Right renal cortex interstitium (tissue), 3 donors: ENCODE measurements at regions not wholly inside any gene's neighbourhood (a gene's known extent, or its start where the extent isn't known, plus 50 kb on each side); places are given as distances from the start of the nearest gene placed in this dataset.
"Not testable (repeated sequence)": the region's sequence is repeated elsewhere in the genome, so short reads cannot be mapped to it uniquely, and the experiment has no call there.

Experiments
- DNase-seq, 3 donors: peaks; one replicate each; pipeline ENCODE4 v3.0.0-alpha.2; 2013; ENCODE audit warnings: low read depth in 3 of 3, low spot score in 2 of 3

DNA sequence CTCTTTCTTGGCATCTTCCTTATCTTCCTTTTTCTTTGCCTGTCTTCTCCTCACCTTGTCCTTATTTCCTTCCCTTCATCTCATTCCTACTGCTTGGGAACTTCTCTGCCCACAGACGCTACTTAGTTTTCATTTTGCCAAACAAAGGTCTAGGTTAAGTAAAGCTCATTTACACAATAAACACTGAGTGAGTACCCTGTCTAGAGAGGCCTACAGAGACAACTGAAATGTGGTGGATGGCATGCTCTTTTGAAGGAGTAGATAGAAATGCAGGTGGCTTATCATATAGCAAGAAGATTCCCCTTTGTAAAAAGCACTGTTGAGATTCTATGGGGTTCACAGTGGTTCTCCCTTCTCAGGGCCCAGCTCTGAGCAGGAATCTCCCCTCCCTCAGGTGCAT is 319.0 kb downstream of the CNTN3 start:
- DNase-seq: no peak

DNA sequence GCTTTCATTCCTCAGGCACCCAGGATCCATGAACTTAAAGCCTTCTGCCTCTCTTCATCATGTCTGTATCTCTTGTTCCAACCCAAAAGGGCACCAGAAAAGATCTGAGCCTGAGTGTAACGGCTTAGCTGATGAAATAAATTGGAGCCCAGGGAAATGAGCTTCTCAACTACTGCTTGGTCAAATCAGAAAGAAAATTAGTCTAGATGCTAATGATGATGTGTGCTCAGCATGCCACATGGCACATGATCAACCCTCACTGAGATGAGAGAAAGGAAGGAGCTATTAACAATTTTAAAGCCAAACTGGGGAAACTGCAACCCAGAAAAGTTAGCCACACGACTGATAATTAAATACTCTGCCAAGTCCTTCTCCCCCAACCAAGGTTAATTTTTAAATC is 325.7 kb downstream of the CNTN3 start:
- no peak for DNase-seq

DNA sequence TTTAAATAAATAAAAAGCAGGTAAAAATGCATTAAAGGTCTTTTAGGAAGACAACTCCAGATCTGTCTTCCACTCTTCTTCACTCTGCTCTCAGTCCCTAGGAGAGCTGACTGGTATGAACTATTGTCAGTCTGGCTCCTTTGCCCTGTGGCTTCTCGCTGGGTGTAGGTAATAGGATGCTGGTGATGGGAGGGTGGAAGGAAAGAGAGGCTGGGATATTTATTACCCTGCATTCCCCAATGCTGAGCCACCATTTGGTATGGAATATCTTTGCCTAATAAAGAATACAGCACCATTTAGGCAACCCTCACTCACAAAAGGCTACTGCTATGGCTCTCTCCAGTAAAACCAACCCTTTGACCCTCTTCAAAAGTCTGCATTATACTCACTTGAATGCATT is 326.9 kb downstream of the CNTN3 start:
- no peak for DNase-seq

DNA sequence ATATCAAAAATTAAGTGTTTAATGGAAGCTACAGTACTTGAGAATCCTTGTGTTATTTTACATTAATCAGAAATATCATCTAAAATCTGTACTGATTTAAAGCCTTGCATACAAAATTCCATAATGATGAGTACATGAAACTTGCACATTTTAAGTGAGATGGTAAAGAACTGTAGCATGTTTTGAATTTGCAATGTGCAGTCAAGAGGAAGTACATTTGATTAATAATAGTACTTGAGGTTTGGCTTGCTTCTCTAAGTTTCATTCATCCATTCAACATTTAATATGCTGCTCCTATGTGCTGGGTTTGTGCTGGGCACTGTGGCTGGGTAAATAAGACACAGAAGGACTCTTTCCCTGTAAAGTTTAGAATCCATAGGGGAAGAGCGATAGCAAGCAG is 332.3 kb downstream of the CNTN3 start:
- no peak for DNase-seq

DNA sequence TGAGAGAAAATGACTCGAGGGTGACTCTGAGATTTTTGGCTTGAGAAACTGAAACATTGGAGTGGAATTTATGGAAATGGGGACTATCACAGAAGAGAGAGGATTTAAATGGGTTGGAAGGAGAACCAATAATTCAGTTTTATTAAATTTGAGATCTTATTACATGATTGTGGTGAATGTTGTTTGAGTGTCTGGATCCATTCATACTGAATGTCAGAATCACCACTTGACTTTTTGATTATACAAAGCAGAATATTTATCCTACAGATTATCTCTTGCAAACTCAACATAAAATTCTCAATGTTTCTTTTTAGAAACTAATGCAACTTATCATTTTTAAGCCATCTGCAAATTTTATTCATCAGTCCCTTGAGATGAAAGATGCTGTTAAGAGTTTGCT is 332.8 kb downstream of the CNTN3 start:
- no peak for DNase-seq

DNA sequence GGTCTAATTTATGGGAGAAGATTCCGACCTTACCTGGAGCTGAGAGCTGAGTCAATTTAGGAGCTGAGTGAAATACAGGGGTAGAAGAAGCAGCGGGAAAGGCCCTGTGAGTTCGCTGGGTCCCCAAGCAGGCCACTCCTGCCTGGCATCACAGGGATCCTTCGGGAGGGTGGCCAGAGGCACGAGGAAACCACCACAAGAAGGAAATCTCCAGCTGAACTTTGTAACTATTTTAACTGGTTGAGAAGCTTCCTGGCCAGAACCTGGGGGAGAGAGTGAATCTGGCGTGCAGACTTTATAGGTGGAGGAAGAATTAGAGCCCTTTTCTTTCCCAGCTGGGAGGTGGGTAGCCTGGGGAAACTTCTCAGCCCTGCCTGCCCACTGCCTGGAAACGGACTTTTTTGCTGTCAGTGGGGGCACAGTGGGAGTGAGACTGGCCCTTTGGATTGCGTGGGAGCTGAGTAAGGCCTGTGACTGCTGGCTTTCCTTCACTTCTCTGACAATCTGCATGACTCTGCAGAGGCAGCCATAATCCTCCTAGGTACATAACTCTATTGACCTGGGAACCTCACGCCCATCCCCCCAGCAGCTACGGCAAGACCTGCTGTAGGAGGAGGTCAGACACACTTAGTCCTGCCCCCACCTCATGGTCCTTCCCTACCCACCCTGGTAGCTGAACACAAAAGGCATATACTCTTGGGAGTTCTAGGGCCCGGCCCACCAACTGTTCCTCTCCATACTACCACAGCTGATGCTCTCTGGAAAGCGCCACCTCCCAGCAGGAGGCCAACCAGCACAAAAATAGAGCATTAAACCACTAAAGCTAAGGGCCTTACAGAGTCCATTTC is 340.7 kb downstream of the CNTN3 start:
- no peak for DNase-seq

DNA sequence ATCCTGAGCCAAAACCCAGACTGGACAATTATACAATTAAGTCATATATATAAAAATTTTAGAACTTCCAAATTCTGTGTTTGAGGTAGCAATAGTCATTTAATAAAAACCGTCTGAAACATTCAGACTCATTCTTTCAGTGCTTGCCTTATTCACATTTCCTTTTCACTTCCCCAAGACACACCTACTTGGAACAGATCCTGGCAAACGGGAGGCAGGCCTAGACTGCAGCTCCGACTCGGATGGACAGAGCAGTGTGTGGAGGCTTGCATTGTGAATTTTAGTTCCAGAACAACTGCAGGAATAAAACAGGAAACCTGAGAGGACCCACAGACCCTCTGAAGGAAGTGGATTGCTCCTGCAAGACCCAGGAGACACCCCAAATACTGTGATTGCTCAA is 341.4 kb downstream of the CNTN3 start:
- DNase-seq: no peak

DNA sequence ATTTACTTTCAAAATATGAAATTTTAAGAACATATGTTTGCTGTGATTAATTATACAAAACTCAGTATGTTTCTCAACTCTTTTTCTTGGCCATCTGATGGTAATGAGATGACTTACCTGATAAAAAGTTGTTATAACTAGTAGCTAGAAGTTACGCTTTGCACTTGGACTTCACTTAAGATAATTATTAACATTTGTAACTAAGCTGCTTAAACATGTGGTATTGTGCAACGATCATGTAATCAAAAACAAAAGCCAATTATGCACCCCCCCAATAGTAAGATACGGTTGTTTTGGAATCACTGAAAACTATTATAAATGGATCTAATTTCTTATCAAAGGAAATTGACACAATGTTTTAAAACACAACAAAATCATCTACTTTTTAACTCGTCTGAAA is 342.9 kb downstream of the CNTN3 start:
- no peak for DNase-seq

DNA sequence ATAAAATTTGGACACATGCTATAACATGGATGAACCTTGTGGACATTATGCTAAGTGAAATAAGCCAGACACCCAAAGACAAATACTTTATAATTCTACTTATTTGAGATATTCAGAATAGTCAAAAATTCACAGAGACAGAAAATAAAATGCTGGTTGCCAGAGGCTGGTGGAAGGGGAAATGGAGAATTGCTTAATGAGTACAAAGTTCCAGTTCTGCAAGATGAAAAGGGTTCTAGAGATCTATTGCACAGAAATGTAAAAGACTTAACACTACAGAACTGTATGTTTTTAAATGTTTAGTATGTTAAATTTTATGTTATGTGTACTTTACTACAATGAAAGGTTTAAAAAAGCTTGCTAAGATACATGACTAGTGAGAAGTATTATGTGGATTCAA is 344.8 kb downstream of the CNTN3 start:
- DNase-seq: no peak

DNA sequence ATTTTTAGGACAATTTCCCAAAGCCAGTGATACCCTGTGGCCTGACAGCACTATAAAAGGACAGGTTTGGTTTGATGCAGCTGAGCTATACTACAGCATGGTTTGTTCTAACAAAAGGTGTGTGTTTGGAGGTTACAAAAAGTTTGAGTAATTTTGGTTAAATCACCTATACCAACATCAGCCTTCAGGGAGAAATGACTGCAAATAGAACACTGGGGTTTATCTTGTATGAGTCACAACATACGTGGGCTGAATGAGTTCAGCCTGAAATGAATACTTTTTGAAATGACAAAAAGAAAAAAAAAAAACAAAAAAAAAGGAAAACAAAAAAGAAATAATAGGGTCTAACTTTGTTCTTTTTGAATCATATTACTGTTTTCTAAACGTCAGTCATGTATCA is 345.7 kb downstream of the CNTN3 start:
- DNase-seq: no peak

DNA sequence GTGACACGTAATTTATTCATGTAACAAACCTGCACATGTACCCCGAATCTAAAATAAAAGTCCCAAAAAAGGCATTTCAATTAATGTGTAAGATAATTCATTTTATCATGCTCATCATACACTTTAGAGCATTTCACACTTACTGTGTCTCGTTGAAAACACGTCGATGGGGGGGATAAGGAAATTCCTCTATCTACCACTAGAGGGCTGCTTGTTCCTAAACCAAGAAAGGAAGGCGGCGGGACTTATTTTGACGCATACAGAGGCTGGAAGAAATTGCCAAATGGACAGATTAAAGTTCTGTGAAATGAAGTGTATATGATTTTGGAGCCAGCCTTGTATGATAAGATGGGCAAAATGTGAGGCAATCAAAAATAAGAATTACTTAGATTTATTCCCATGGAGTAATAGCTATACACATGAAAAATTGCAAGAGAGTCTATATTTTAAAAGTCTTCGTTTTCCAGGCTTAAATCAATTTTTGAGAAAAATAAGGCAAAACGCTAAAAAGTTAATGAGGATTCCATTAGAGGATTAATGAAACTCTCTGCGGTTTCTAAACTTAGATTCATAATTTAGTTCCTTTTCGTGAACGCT is 346.8 kb downstream of the CNTN3 start:
- DNase-seq: peak; percentile 34 to 44 (median 40)

DNA sequence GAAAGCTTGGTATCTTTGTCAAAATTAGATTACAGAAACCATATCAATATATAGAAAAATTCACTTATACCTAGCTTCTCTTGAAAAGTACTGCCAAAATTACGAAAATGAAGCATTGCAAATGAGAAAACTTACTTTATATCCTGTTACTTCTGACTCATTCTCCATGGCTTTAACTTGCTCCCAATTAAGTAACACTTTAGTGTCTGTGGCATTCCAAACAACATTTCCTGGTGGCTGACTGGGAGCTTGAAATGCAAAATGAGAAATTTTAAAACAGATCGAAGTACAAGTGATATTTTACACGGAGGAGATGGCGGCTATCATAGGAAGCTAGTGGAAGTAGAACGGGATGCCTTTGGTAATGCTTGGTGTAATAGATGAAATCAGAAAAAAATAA is 347.3 kb downstream of the CNTN3 start:
- no peak for DNase-seq

DNA sequence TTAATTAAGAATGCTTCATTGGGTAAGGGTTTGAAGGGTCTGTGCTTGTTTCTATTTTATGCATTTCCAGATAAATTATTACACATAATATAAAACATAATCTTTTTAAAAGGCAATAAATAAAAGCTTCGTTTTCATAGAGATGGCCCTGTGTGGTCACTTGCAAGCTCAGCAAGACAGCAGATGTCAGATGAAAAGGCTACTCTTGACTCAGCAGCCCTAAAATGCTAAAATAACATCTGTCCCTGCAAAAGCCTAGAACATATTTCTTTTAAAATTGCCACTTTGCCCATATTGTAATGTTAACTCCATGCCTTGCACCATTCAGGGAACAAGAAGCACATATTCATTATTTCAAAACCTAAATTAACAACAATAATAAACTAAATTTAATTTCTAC is 349.4 kb downstream of the CNTN3 start:
- no peak for DNase-seq

DNA sequence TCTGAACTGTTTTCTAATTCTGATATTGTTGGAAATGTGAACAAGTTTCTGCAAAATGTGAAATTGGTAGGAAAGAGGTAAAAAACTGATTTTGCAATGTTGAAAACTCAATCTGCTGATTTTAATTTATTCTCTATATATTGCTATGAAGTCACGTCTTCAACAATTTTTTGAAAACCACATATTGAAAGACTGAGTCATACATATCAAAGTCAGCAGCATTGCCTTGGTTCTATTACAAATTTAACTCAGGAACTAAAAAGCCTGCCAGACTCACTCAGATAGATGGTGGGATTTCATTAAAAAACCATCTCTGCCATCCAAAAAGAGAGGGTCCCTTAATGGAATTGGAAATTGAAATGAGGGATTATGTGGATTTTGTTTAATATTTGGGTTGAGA is 351.4 kb downstream of the CNTN3 start:
- no peak for DNase-seq

DNA sequence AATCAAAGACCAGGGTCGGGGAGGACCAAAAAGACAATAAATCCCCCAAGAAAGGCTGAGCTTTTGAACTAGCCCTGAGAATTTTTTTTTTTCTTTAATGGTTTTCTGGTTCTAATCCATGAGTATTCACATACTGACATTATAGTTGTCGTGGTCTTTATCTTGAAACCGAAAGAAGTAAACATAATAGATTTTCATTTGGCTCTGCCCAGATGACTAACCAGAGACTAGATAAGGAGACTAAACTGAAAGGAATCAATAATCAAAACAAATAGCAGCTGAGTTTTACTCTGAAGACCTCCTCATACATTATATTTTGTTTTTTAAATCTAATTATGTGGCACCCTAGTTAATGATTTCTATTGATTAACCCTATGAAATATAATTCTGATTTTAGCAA is 381.4 kb downstream of the CNTN3 start:
- DNase-seq: no peak

DNA sequence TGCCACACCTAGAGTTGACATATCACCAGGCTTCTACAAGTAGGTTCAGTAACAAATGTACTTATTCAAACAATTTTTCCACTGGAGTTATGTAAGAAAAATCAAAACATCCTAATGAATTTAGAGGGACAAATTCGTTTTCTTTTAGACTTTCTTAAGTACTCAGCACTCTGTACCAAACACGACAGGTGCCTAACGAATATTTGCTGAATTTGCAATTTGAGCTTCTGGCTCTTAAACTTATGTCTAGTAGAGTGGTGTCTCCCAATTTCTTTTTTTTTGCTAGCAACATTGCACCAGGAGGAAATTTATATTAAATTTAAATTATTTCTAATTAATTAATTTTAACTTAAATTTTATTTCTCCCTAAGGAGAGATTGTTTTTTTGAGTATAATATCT is 397.0 kb downstream of the CNTN3 start:
- DNase-seq: no peak

DNA sequence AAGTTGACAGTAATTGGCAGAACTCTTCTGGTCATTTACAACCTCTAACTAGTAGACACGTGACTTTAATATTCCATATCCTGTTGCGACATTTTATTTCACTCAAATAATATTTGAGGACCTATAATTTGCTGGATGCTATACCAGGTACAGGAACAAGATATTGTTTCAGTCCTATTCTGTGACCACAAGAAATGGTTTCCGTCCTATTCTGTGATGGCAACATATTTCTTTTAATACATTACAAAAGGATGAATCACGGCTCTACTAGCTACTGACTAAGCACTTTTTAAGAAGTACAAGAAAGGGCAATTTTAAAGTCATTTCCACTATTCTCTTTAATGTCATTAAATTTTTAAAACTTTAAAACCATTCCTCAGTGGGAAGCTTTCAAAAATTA is 400.2 kb downstream of the CNTN3 start:
- DNase-seq: no peak

DNA sequence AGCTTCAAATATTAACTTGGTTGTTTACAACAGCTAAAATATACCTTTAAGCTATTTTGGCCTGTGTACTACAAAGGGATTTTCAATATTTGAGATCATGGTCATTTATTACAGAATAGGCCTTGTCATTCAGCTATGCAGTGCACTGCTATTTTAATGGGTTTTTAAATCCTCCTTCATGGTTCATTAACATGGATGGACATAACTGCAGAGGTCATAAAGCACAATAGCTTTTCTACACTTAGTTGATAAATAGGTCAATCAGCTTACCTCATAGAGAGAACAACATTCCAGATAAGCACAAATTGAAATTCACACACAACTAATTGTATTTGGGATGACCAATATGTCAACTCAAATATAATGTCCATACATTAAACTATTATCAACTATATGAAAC is 403.7 kb downstream of the CNTN3 start:
- DNase-seq: no peak

DNA sequence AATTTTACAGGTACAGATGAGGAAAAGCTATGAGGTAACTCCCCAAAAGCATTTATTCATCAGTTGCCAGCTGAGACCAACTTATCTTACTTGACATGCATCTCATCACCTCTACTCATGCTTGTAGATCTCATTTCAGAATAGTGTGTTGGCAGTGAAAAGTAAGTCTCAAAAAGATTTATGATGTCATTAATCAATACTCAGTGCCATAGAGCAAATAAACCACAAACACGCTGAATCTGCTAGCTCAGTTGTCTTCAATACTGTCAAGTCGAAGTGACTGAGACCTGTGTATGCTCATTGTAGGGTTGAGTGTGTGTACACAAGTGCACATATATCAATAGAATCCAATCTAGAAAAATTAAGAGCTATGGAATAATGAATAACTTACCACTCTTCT is 413.5 kb downstream of the CNTN3 start:
- no peak for DNase-seq

DNA sequence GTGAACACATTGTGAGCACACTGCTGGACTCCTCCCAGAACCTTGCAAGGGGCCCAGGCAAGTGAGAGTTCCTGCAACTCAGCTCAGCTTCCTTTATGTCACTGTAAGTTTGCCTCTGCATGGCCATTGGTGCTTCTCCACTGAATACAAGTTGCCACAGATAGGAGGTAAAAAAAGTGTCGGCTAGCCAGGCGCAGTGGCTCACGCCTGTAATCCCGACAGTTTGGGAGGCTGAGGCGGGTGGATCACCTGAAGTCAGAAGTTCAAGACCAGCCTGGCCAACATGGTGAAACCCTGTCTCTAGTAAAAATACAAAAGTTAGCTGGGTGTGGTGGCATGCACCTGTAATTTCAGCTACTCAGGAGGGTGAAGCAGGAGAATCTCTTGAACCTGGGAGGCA is 435.8 kb downstream of the CNTN3 start:
- DNase-seq: not testable (repeated sequence)

DNA sequence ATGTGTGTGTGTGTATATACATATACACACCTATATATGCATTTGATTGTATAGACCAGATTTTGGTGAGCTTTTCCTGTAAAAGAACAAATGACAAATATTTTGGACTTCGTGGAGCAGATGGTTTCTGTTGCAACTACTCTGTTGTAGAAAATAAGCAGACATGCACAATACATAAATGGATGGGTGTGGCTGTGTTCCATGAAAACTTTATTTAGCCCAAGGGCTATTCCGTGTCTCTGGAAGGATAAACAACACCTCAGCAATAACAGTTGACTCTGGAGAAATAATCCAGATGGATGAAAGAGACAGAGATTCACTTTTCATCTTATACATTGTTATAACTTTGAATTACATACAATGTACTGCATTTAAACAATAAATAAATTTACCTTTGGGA is 441.4 kb downstream of the CNTN3 start:
- DNase-seq: no peak

DNA sequence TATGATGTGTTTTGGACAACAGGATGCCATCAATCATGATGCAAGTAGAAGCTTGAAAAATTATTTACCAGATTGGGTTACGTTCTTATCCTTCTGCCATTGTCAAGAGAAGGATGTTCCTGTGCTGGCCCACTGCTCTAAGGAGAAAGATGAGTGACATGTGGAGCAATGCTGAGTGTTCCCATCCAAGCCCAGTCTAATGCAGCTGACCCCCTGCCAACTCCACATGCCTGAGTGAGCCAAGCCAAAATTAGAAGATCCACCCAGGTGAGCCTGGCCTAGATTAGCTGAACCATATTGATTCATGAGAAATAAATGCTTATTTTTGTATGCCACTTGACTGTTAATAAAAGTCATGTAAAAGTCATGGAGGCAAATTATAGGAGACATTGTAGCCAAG is 446.5 kb downstream of the CNTN3 start:
- no peak for DNase-seq

DNA sequence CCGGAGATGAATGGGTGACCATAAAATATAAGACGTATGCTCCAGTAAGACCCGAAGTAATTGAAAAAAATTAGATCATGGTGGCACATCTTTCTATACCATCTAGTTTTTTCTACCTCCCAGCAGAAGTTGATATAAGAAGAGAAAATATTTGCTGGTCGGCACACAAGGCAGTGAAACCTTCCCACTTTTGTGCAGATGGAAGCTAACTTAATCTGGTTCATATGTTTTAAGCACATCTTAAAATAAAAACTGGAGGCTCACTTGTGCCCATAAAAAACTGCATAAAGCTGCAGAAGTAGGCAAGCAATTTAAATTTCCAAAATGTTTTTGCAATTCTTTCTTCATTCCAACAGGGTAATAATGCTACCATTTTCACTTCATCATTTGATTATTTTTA is 449.2 kb downstream of the CNTN3 start:
- no peak for DNase-seq
